SH-SY5Y (cell line): ENCODE measurements at regions not wholly inside any gene's neighbourhood (a gene's known extent, or its start where the extent isn't known, plus 50 kb on each side); places are given as distances from the start of the nearest gene placed in this dataset.

ENCODE experiments used
- GATA2 ChIP-seq: IDR thresholded peaks from 2 replicates; pipeline ENCODE4 v1.6.1; 2011; ENCODE audit warnings: mild to moderate bottlenecking, low read depth, low read length
- GATA3 ChIP-seq: IDR thresholded peaks from 2 replicates; pipeline ENCODE4 v1.6.1; 2011; ENCODE audit warnings: low read depth, mild to moderate bottlenecking, low read length, moderate library complexity

- TF ChIP-seq GATA2 (no peak), GATA3 (no peak)
Measured at GRCh38 chr1:14011888-14012287, 311.9 kb downstream of the PRDM2 start.
